Body of pancreas (tissue), 4 donors: ENCODE measurements at regions not wholly inside any gene's neighbourhood (a gene's known extent, or its start where the extent isn't known, plus 50 kb on each side); places are given as distances from the start of the nearest gene placed in this dataset.

ENCODE experiments used
- CTCF ChIP-seq, 7 experiments: fragments of 450-650 bp in 4 of 7; fragments of 200-600 bp in 3 of 7; sonication (generic) in 3 of 7; IDR thresholded peaks; one replicate each; pipeline ENCODE4 v1.5.1; 2016 to 2019; ENCODE audit warnings: antibody characterized with exemption in 7 of 7
- POLR2A ChIP-seq, 3 donors: fragments of 450-650 bp; IDR thresholded peaks; one replicate each; pipeline ENCODE4 v1.6.1; 2016; ENCODE audit warnings: antibody characterized with exemption in 3 of 3, mild to moderate bottlenecking in 2 of 3

- TF ChIP-seq POLR2A (IDR thresholded peaks at IDR 0.05): no peak
- TF ChIP-seq CTCF (IDR thresholded peaks at IDR 0.05): no peak
These were observed 192.5 kb upstream of the MCHR2 start for GRCh38 chr6:100186552-100186951.
